Osteocyte (in vitro differentiated cells): ENCODE measurements at regions not wholly inside any gene's neighbourhood (a gene's known extent, or its start where the extent isn't known, plus 50 kb on each side); places are given as distances from the start of the nearest gene placed in this dataset.

Source experiments
- DNase-seq: peaks from one replicate; pipeline ENCODE4 v3.0.0; 2021; ENCODE audit warnings: mixed read lengths; ENCODE audit not compliant: unreplicated experiment; ENCODE audit errors: extremely low spot score
- H3K27ac Mint-ChIP-seq: one replicate; pipeline ENCODE4 v1.8.0; 2021; ENCODE audit warnings: mild to moderate bottlenecking, mixed read lengths; ENCODE audit not compliant: unreplicated experiment
- H3K27me3 Mint-ChIP-seq: one replicate; pipeline ENCODE4 v1.8.0; 2021; ENCODE audit warnings: mixed read lengths; ENCODE audit not compliant: unreplicated experiment
- H3K36me3 Mint-ChIP-seq: one replicate; pipeline ENCODE4 v1.8.0; 2021; ENCODE audit warnings: mixed read lengths; ENCODE audit not compliant: unreplicated experiment
- H3K4me1 Mint-ChIP-seq: one replicate; pipeline ENCODE4 v1.8.0; 2021; ENCODE audit warnings: mixed read lengths; ENCODE audit not compliant: unreplicated experiment
- H3K4me3 Mint-ChIP-seq: one replicate; pipeline ENCODE4 v1.8.0; 2021; ENCODE audit warnings: mild to moderate bottlenecking, moderate library complexity, mixed read lengths; ENCODE audit not compliant: unreplicated experiment
- H3K9me3 Mint-ChIP-seq: one replicate; pipeline ENCODE4 v1.8.0; 2021; ENCODE audit warnings: mixed read lengths; ENCODE audit not compliant: unreplicated experiment
- CTCF ChIP-seq: fragments of 200-600 bp; sonication (generic); IDR thresholded peaks from 2 replicates; pipeline ENCODE4 v1.5.0; 2021; ENCODE audit warnings: antibody characterized with exemption, mild to moderate bottlenecking, moderate library complexity

- Mint-ChIP-seq H3K27me3 (peaks cover 17% of the 10 kb centered on the region), H3K9me3 (no peaks in the 10 kb centered on the region), H3K27ac (no peak overlapping the region), H3K4me1 (no peaks in the 10 kb centered on the region), H3K4me3 (no peak overlapping the region), H3K36me3 (no peaks in the 10 kb centered on the region)
- DNase-seq = no peak
- TF ChIP-seq CTCF = no peak
Measured at GRCh38 chr3:28933337-28933736, 347.5 kb upstream of the RBMS3 start.

- no peaks in the 10 kb centered on the region for H3K9me3 Mint-ChIP-seq
- no peak for TF ChIP-seq CTCF
- no peak overlapping the region for H3K4me3 Mint-ChIP-seq
- H3K36me3 Mint-ChIP-seq = no peaks in the 10 kb centered on the region
- H3K27me3 Mint-ChIP-seq = peaks cover 23% of the 10 kb centered on the region
- H3K4me1 Mint-ChIP-seq = no peaks in the 10 kb centered on the region
- DNase-seq = no peak
- no peak overlapping the region for H3K27ac Mint-ChIP-seq
Measured at GRCh38 chr3:28934126-28934813, 346.6 kb upstream of the RBMS3 start.

- no peak for DNase-seq
- TF ChIP-seq CTCF = no peak
- no peaks in the 10 kb centered on the region for H3K9me3 Mint-ChIP-seq
- no peaks in the 10 kb centered on the region for H3K36me3 Mint-ChIP-seq
- H3K27ac Mint-ChIP-seq = no peak overlapping the region
- peaks cover 4% of the 10 kb centered on the region for H3K4me1 Mint-ChIP-seq
- H3K4me3 Mint-ChIP-seq = no peak overlapping the region
- H3K27me3 Mint-ChIP-seq = peaks cover 23% of the 10 kb centered on the region
Measured at GRCh38 chr3:28935146-28935545, 345.7 kb upstream of the RBMS3 start.

GRCh38 chr3:28936154-28936553 lies 344.7 kb upstream of the RBMS3 start:
- H3K9me3 Mint-ChIP-seq = no peaks in the 10 kb centered on the region
- TF ChIP-seq CTCF = no peak
- H3K4me3 Mint-ChIP-seq = no peak overlapping the region
- no peaks in the 10 kb centered on the region for H3K36me3 Mint-ChIP-seq
- peaks cover 15% of the 10 kb centered on the region for H3K4me1 Mint-ChIP-seq
- H3K27ac Mint-ChIP-seq = no peak overlapping the region
- H3K27me3 Mint-ChIP-seq = peaks cover 23% of the 10 kb centered on the region
- no peak for DNase-seq

- H3K27me3 Mint-ChIP-seq = peaks cover 14% of the 10 kb centered on the region
- no peak for TF ChIP-seq CTCF
- H3K4me3 Mint-ChIP-seq = no peak overlapping the region
- no peaks in the 10 kb centered on the region for H3K36me3 Mint-ChIP-seq
- peaks cover 25% of the 10 kb centered on the region for H3K4me1 Mint-ChIP-seq
- H3K9me3 Mint-ChIP-seq = no peaks in the 10 kb centered on the region
- peak overlapping the region; percentile 66 for H3K27ac Mint-ChIP-seq
- no peak for DNase-seq
Measured at GRCh38 chr3:28940530-28940929, 340.3 kb upstream of the RBMS3 start.
